Mesenchymal stem cell (in vitro differentiated cells and primary cell): ENCODE measurements at regions not wholly inside any gene's neighbourhood (a gene's known extent, or its start where the extent isn't known, plus 50 kb on each side); places are given as distances from the start of the nearest gene placed in this dataset.
A peak's percentile ranks its signal among the peaks of the same experiment; 100 is the strongest.

Experiments used
- DNase-seq: peaks from one replicate; pipeline ENCODE4 v3.0.0-alpha.2; 2013
- H2AFZ ChIP-seq: one replicate; pipeline ENCODE4 v1.6.1; 2013; ENCODE audit warnings: low read depth, mild to moderate bottlenecking, control low read depth, inconsistent platforms, low read length, moderate library complexity
- H2AK5ac ChIP-seq: 2 replicates; pipeline ENCODE4 v1.6.1; 2013; ENCODE audit warnings: low read length, moderate library complexity, mild to moderate bottlenecking, inconsistent platforms; ENCODE audit not compliant: severe bottlenecking
- H2BK120ac ChIP-seq: one replicate; pipeline ENCODE4 v1.6.1; 2013; ENCODE audit warnings: low read depth, mild to moderate bottlenecking, inconsistent platforms, low read length, moderate library complexity
- H2BK12ac ChIP-seq, 2 experiments: one replicate each; pipeline ENCODE4 v1.6.1; 2013; ENCODE audit warnings: inconsistent platforms in 2 of 2, low read length in 2 of 2, mild to moderate bottlenecking in 2 of 2, moderate library complexity in 2 of 2, control low read depth in 1 of 2
- H2BK15ac ChIP-seq: one replicate; pipeline ENCODE4 v1.6.1; 2013; ENCODE audit warnings: mild to moderate bottlenecking, low read depth, inconsistent platforms; ENCODE audit not compliant: poor library complexity, severe bottlenecking
- H2BK5ac ChIP-seq: 2 replicates; pipeline ENCODE4 v1.6.1; 2013; ENCODE audit warnings: low read depth, mild to moderate bottlenecking, low read length, control low read depth, inconsistent platforms; ENCODE audit not compliant: poor library complexity, severe bottlenecking
- H3K14ac ChIP-seq, 2 experiments: one replicate each; pipeline ENCODE4 v1.6.1; 2013; ENCODE audit warnings: inconsistent platforms in 2 of 2, low read length in 2 of 2, control low read depth in 1 of 2, mild to moderate bottlenecking in 1 of 2, moderate library complexity in 1 of 2
- H3K18ac ChIP-seq, 2 experiments: one replicate each; pipeline ENCODE4 v1.6.1; 2013; ENCODE audit warnings: inconsistent platforms in 2 of 2, low read length in 2 of 2, control low read depth in 1 of 2, low read depth in 1 of 2, mild to moderate bottlenecking in 1 of 2
- H3K23ac ChIP-seq, 2 experiments: one replicate each; pipeline ENCODE4 v1.6.1; 2013; ENCODE audit warnings: inconsistent platforms in 2 of 2, low read length in 2 of 2, mild to moderate bottlenecking in 2 of 2, moderate library complexity in 2 of 2, control low read depth in 1 of 2
- H3K27ac ChIP-seq: 2 replicates; pipeline ENCODE4 v1.5.1; 2013; ENCODE audit warnings: mild to moderate bottlenecking, moderate library complexity, low read length, control low read depth, inconsistent platforms; ENCODE audit not compliant: poor library complexity, severe bottlenecking
- H3K27me3 ChIP-seq, 2 experiments: 2 replicates each; pipeline versions ENCODE4 v1.6.1 to v1.7.0; 2013; ENCODE audit warnings: low read length in 2 of 2, mild to moderate bottlenecking in 2 of 2, moderate library complexity in 2 of 2, control low read depth in 1 of 2, inconsistent platforms in 1 of 2; ENCODE audit not compliant: control insufficient read depth in 1 of 2, insufficient read depth in 1 of 2
- H3K36me3 ChIP-seq, 2 experiments: 2 replicates each; pipeline versions ENCODE4 v1.6.1 to v1.7.0; 2013; ENCODE audit warnings: low read length in 2 of 2, control low read depth in 1 of 2, inconsistent platforms in 1 of 2, low read depth in 1 of 2, mild to moderate bottlenecking in 1 of 2; ENCODE audit not compliant: insufficient read depth in 2 of 2, control insufficient read depth in 1 of 2
- H3K4ac ChIP-seq, 2 experiments: one replicate each; pipeline ENCODE4 v1.6.1; 2013; ENCODE audit warnings: inconsistent platforms in 2 of 2, low read length in 2 of 2, mild to moderate bottlenecking in 2 of 2, moderate library complexity in 2 of 2, control low read depth in 1 of 2, low read depth in 1 of 2
- H3K4me1 ChIP-seq: 2 replicates; pipeline ENCODE4 v1.6.1; 2013; ENCODE audit warnings: low read depth, low read length, control low read depth; ENCODE audit not compliant: control insufficient read depth, insufficient read depth
- H3K4me2 ChIP-seq: 2 replicates; pipeline ENCODE4 v1.6.1; 2013; ENCODE audit warnings: low read length, mild to moderate bottlenecking, inconsistent platforms; ENCODE audit not compliant: poor library complexity, severe bottlenecking
- H3K4me3 ChIP-seq, 2 experiments: 2 replicates each; pipeline versions ENCODE4 v1.5.1 to v1.7.0; 2013; ENCODE audit warnings: low read length in 2 of 2, mild to moderate bottlenecking in 2 of 2, control low read depth in 1 of 2, low read depth in 1 of 2; ENCODE audit not compliant: insufficient read depth in 1 of 2
- H3K79me1 ChIP-seq: replicated peaks from 2 replicates; pipeline ENCODE4 v1.6.1; 2013; ENCODE audit warnings: mild to moderate bottlenecking, control low read depth, low read length, inconsistent platforms; ENCODE audit not compliant: poor library complexity, severe bottlenecking
- H3K9ac ChIP-seq: 2 replicates; pipeline ENCODE4 v1.7.0; 2013; ENCODE audit warnings: mild to moderate bottlenecking, low read length, moderate library complexity
- H3K9me3 ChIP-seq: 2 replicates; pipeline ENCODE4 v1.7.0; 2013; ENCODE audit warnings: mild to moderate bottlenecking, low read length; ENCODE audit not compliant: control insufficient read depth
- H4K8ac ChIP-seq: one replicate; pipeline ENCODE4 v1.6.1; 2013; ENCODE audit warnings: inconsistent platforms, mild to moderate bottlenecking, low read length, moderate library complexity
- H4K91ac ChIP-seq: one replicate; pipeline ENCODE4 v1.6.1; 2013; ENCODE audit warnings: mild to moderate bottlenecking, low read length, inconsistent platforms
- WGBS: methylation state at CpG from one replicate; pipeline ENCODE4 v1.1.7; 2013; ENCODE audit warnings: mixed read lengths; 5-methylcytosine and 5-hydroxymethylcytosine counted together

DNA sequence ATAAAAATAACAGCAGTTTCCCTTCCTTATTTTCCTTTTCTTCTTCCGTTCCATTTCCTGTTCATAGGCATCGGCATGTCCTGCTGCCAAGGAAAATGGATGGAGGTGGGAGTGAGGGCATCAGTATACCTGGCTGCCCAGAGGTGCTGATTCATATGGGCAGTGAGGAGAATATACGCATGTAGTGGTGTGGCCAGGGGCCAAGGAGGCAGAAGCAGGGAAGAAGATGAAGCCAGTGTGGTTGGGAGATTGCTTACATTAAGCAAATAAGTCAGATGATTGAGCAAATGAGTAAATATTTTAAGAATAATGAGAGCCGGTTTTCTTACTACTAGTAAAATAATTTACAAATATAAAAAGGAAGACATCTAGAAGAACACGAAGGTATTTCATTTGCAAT is 344.9 kb upstream of the PAPPA start:
- Histone ChIP-seq H3K27ac (no peak overlapping the region), H2AK5ac (no peak overlapping the region), H3K4me3 (no peak overlapping the region), H2BK5ac (no peak overlapping the region), H4K91ac (no peak overlapping the region), H3K23ac (no peak overlapping the region), H2BK120ac (no peak overlapping the region), H3K4ac (peak overlapping the region in 1 of 2 experiments; percentile 35), H3K27me3 (no peaks in the 10 kb centered on the region), H3K9ac (no peak overlapping the region), H3K4me2 (no peak overlapping the region), H4K8ac (no peak overlapping the region), H2BK12ac (peak overlapping the region in 1 of 2 experiments; percentile 29), H3K18ac (peak overlapping the region in 1 of 2 experiments; percentile 77), H3K36me3 (no peaks in the 10 kb centered on the region), H2AFZ (no peak overlapping the region), H3K79me1 (no peaks in the 10 kb centered on the region), H3K9me3 (no peaks in the 10 kb centered on the region), H2BK15ac (peak overlapping the region; percentile 60), H3K14ac (no peak overlapping the region), H3K4me1 (no peaks in the 10 kb centered on the region)
- DNase-seq: peak; percentile 57
- 89% methylated on average over 3 of the region's 5 CpGs for WGBS

DNA sequence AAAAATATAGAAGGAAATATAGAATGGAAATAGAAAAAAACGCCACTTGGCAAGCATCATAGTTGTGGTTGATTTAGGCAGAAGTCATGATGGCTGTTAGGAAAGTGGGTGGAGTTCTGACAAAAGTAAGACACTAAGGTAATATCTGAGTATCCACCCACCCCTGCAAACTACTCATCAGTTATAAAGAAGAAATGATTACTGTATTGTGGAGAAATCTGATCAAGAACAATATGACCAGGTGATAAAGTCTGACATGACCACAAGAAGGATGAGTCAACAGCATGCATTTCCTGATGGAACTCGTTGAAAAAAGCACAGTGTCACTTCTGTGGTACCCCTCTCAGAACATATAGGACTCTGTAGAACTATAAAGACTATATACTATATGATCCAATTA is 343.4 kb upstream of the PAPPA start:
- Histone ChIP-seq H2BK15ac (no peak overlapping the region), H3K27ac (no peak overlapping the region), H3K9me3 (peaks cover 3% of the 10 kb centered on the region), H3K23ac (no peak overlapping the region), H2BK5ac (no peak overlapping the region), H2AK5ac (no peak overlapping the region), H2BK12ac (no peak overlapping the region), H3K4me3 (no peak overlapping the region), H3K36me3 (no peaks in the 10 kb centered on the region), H3K14ac (no peak overlapping the region), H2AFZ (no peak overlapping the region), H3K9ac (no peak overlapping the region), H3K79me1 (no peaks in the 10 kb centered on the region), H4K8ac (no peak overlapping the region), H3K18ac (no peak overlapping the region), H3K4me2 (no peak overlapping the region), H3K4ac (no peak overlapping the region), H3K4me1 (no peaks in the 10 kb centered on the region), H2BK120ac (no peak overlapping the region), H3K27me3 (no peaks in the 10 kb centered on the region), H4K91ac (no peak overlapping the region)
- WGBS: 86% methylated on average over 1 of the region's 2 CpGs
- DNase-seq: no peak

DNA sequence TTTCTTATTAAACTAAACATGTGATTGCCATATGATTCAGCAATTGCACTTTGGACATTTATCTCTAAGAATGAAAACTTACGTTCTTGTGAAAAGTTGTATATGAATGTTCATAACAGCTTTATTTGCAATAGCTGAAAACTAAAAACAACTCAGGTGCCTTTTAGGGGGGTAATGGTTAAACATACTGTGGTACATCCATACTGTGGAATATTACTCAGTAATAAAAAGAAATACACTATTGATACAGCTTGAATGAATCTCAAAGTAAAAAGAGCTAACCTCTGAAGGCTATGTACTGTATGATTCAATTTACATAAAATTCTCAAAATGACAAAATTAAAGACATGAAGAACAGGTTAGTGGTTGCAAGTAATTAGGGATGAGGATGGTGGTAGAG is 339.5 kb upstream of the PAPPA start:
- Histone ChIP-seq H3K9me3 (peaks cover 3% of the 10 kb centered on the region), H3K79me1 (no peaks in the 10 kb centered on the region), H3K4me2 (no peak overlapping the region), H3K9ac (no peak overlapping the region), H3K36me3 (no peaks in the 10 kb centered on the region), H4K8ac (no peak overlapping the region), H4K91ac (no peak overlapping the region), H3K4me1 (no peaks in the 10 kb centered on the region), H3K27me3 (no peaks in the 10 kb centered on the region), H2AK5ac (no peak overlapping the region), H3K18ac (no peak overlapping the region), H3K23ac (no peak overlapping the region), H2AFZ (no peak overlapping the region), H2BK12ac (no peak overlapping the region), H3K14ac (no peak overlapping the region), H2BK120ac (no peak overlapping the region), H3K4ac (no peak overlapping the region), H3K27ac (no peak overlapping the region), H2BK15ac (no peak overlapping the region), H3K4me3 (no peak overlapping the region), H2BK5ac (no peak overlapping the region)
- no peak for DNase-seq
- no CpG with 5 or more reads among the region's 1 CpG for WGBS

DNA sequence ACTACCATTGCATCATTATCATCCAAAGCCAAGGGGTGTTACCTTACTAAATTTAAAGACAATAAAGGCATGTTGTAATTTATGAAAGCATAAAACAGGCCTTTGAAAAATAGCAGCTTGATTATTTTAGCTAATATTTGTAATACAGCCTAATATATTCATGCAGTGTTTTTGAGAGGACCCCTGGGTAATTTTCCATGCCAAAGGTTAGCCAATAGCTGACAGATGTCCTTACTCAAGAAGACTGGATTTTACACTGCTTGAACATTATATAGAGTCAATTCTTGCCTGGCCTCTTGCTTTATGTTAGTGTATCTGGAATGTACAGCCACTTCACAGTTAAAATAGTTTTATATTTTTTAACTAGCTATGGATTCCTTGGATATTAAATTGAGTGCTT is 337.8 kb upstream of the PAPPA start:
- Histone ChIP-seq H3K18ac (no peak overlapping the region), H3K4me3 (no peak overlapping the region), H2BK5ac (no peak overlapping the region), H2AFZ (no peak overlapping the region), H3K9me3 (peaks cover 3% of the 10 kb centered on the region), H4K8ac (no peak overlapping the region), H2BK120ac (no peak overlapping the region), H3K4me1 (no peaks in the 10 kb centered on the region), H3K4ac (no peak overlapping the region), H3K23ac (no peak overlapping the region), H3K36me3 (no peaks in the 10 kb centered on the region), H3K14ac (no peak overlapping the region), H4K91ac (no peak overlapping the region), H2BK15ac (no peak overlapping the region), H3K27me3 (no peaks in the 10 kb centered on the region), H3K27ac (no peak overlapping the region), H3K9ac (no peak overlapping the region), H2BK12ac (no peak overlapping the region), H3K4me2 (no peak overlapping the region), H2AK5ac (no peak overlapping the region), H3K79me1 (no peaks in the 10 kb centered on the region)
- no peak for DNase-seq
